ENCODE measurements at regions not wholly inside any gene's neighbourhood (a gene's known extent, or its start where the extent isn't known, plus 50 kb on each side); places are given as distances from the start of the nearest gene placed in this dataset.

- Mint-ChIP-seq H3K27me3 (peaks cover 5 to 16% (median 6%) of the 10 kb centered on the region in 5 donors), H3K4me3 (no peak overlapping the region), H3K27ac (peak overlapping the region in 3 of 10 donors; percentile 10 to 32 (median 22)), H3K9me3 (no peaks in the 10 kb centered on the region), H3K4me1 (peaks cover 1 to 11% (median 9%) of the 10 kb centered on the region in 4 donors), H3K36me3 (no peaks in the 10 kb centered on the region)
- POLR2A ChIA-PET: no interaction called here
- ATAC-seq (no peak), DNase-seq (no peak)
Measured at GRCh38 chr12:105783983-105784947, 354.5 kb downstream of the NUAK1 start.

- no peak for ATAC-seq
- no peak for DNase-seq
- H3K4me1 Mint-ChIP-seq: no peaks in the 10 kb centered on the region
- POLR2A ChIA-PET: no interaction called here
- H3K27me3 Mint-ChIP-seq: peaks cover 2 to 17% (median 5%) of the 10 kb centered on the region in 5 donors
- H3K9me3 Mint-ChIP-seq: peaks cover 0 to 14% (median 0%) of the 10 kb centered on the region in 9 donors
- H3K4me3 Mint-ChIP-seq: no peak overlapping the region
- H3K27ac Mint-ChIP-seq: no peak overlapping the region
- peaks cover 0 to 5% (median 0%) of the 10 kb centered on the region in 3 donors for H3K36me3 Mint-ChIP-seq
Measured at GRCh38 chr12:105793421-105793820, 345.3 kb downstream of the NUAK1 start.

- Mint-ChIP-seq H3K9me3 (peaks cover 0 to 16% (median 1%) of the 10 kb centered on the region in 9 donors), H3K27me3 (peaks cover 0 to 7% (median 6%) of the 10 kb centered on the region in 5 donors), H3K36me3 (no peaks in the 10 kb centered on the region), H3K4me3 (no peak overlapping the region), H3K4me1 (no peaks in the 10 kb centered on the region), H3K27ac (no peak overlapping the region)
- DNase-seq: no peak
- no peak for ATAC-seq
- POLR2A ChIA-PET: no interaction called here
Measured at GRCh38 chr12:105798256-105798845, 340.4 kb downstream of the NUAK1 start.

GRCh38 chr12:105799103-105799502 lies 339.7 kb downstream of the NUAK1 start:
- POLR2A ChIA-PET: no interaction called here

GRCh38 chr12:105801351-105801750 lies 337.4 kb downstream of the NUAK1 start:
- Mint-ChIP-seq H3K27me3 (peaks cover 2 to 7% (median 6%) of the 10 kb centered on the region in 5 donors), H3K36me3 (no peaks in the 10 kb centered on the region), H3K4me1 (no peaks in the 10 kb centered on the region), H3K9me3 (peaks cover 0 to 16% (median 1%) of the 10 kb centered on the region in 9 donors), H3K4me3 (no peak overlapping the region), H3K27ac (no peak overlapping the region)
- POLR2A ChIA-PET: no interaction called here
- no peak for ATAC-seq
- no peak for DNase-seq

More at GRCh38 chr12:105799103-105799502, 339.7 kb downstream of the NUAK1 start:
- Mint-ChIP-seq H3K27me3 (peaks cover 0 to 7% (median 6%) of the 10 kb centered on the region in 5 donors), H3K4me1 (no peaks in the 10 kb centered on the region), H3K9me3 (peaks cover 0 to 16% (median 1%) of the 10 kb centered on the region in 9 donors), H3K36me3 (no peaks in the 10 kb centered on the region), H3K4me3 (no peak overlapping the region), H3K27ac (peak overlapping the region in 1 of 10 donors; percentile 19)
- ATAC-seq (no peak), DNase-seq (no peak)

GRCh38 chr12:105803292-105803691 lies 335.5 kb downstream of the NUAK1 start:
- Mint-ChIP-seq H3K27ac (no peak overlapping the region), H3K4me1 (no peaks in the 10 kb centered on the region), H3K9me3 (peaks cover 0 to 16% (median 1%) of the 10 kb centered on the region in 9 donors), H3K4me3 (no peak overlapping the region), H3K27me3 (peaks cover 2 to 7% (median 6%) of the 10 kb centered on the region in 5 donors), H3K36me3 (no peaks in the 10 kb centered on the region)
- POLR2A ChIA-PET: no interaction called here
- DNase-seq (no peak), ATAC-seq (no peak)

GRCh38 chr12:105804591-105805265 lies 334.0 kb downstream of the NUAK1 start:
- DNase-seq: no peak
- POLR2A ChIA-PET: no interaction called here
- Mint-ChIP-seq H3K4me3 (no peak overlapping the region), H3K9me3 (peaks cover 0 to 7% (median 2%) of the 10 kb centered on the region in 9 donors), H3K36me3 (no peaks in the 10 kb centered on the region), H3K27ac (no peak overlapping the region), H3K27me3 (peaks cover 0 to 13% (median 2%) of the 10 kb centered on the region in 5 donors), H3K4me1 (no peaks in the 10 kb centered on the region)
- no peak for ATAC-seq

GRCh38 chr12:105805730-105806399 lies 332.9 kb downstream of the NUAK1 start:
- POLR2A ChIA-PET: no interaction called here
- Mint-ChIP-seq H3K27ac (no peak overlapping the region), H3K9me3 (peaks cover 0 to 7% (median under 1%) of the 10 kb centered on the region in 9 donors), H3K36me3 (no peaks in the 10 kb centered on the region), H3K4me3 (no peak overlapping the region), H3K27me3 (peaks cover 0 to 10% (median 2%) of the 10 kb centered on the region in 5 donors), H3K4me1 (no peaks in the 10 kb centered on the region)
- ATAC-seq (no peak), DNase-seq (no peak)

- Mint-ChIP-seq H3K27ac (no peak overlapping the region), H3K36me3 (no peaks in the 10 kb centered on the region), H3K4me3 (no peak overlapping the region), H3K9me3 (peaks cover 0 to 11% (median 2%) of the 10 kb centered on the region in 9 donors), H3K27me3 (peaks cover 0 to 10% (median 2%) of the 10 kb centered on the region in 5 donors), H3K4me1 (no peaks in the 10 kb centered on the region)
- ATAC-seq (no peak), DNase-seq (no peak)
- POLR2A ChIA-PET: no interaction called here
Measured at GRCh38 chr12:105806400-105806770, 332.4 kb downstream of the NUAK1 start.

- H3K9me3 Mint-ChIP-seq: peaks cover 0 to 11% (median 2%) of the 10 kb centered on the region in 9 donors
- no peak overlapping the region for H3K27ac Mint-ChIP-seq
- H3K4me3 Mint-ChIP-seq: no peak overlapping the region
- ATAC-seq (no peak), DNase-seq (no peak)
- H3K4me1 Mint-ChIP-seq: no peaks in the 10 kb centered on the region
- POLR2A ChIA-PET: no interaction called here
- H3K27me3 Mint-ChIP-seq: peaks cover 0 to 6% (median 0%) of the 10 kb centered on the region in 5 donors
- H3K36me3 Mint-ChIP-seq: no peaks in the 10 kb centered on the region
Measured at GRCh38 chr12:105812366-105812765, 326.4 kb downstream of the NUAK1 start.

- POLR2A ChIA-PET: no interaction called here
- DNase-seq: no peak
Measured at GRCh38 chr12:105813201-105813600, 325.6 kb downstream of the NUAK1 start.

GRCh38 chr12:105814283-105814682 lies 324.5 kb downstream of the NUAK1 start:
- Mint-ChIP-seq H3K9me3 (peaks cover 0 to 11% (median 0%) of the 10 kb centered on the region in 9 donors), H3K36me3 (no peaks in the 10 kb centered on the region), H3K4me1 (no peaks in the 10 kb centered on the region), H3K4me3 (no peak overlapping the region), H3K27me3 (peaks cover 0 to 2% (median 0%) of the 10 kb centered on the region in 5 donors), H3K27ac (no peak overlapping the region)
- ATAC-seq (no peak), DNase-seq (no peak)
- POLR2A ChIA-PET: no interaction called here

More at GRCh38 chr12:105813201-105813600, 325.6 kb downstream of the NUAK1 start:
- no peak overlapping the region for H3K4me3 Mint-ChIP-seq
- peaks cover 0 to 11% (median 2%) of the 10 kb centered on the region in 9 donors for H3K9me3 Mint-ChIP-seq
- no peaks in the 10 kb centered on the region for H3K4me1 Mint-ChIP-seq
- H3K36me3 Mint-ChIP-seq: no peaks in the 10 kb centered on the region
- ATAC-seq: no peak
- peaks cover 0 to 6% (median 0%) of the 10 kb centered on the region in 5 donors for H3K27me3 Mint-ChIP-seq
- no peak overlapping the region for H3K27ac Mint-ChIP-seq
